NT2/D1 (cell line): ENCODE measurements at regions not wholly inside any gene's neighbourhood (a gene's known extent, or its start where the extent isn't known, plus 50 kb on each side); places are given as distances from the start of the nearest gene placed in this dataset.

Experiments
- SUZ12 ChIP-seq: IDR thresholded peaks from 2 replicates; pipeline ENCODE4 v1.6.1; 2011; ENCODE audit not compliant: insufficient read length, insufficient read depth; ENCODE audit errors: extremely low read depth
- YY1 ChIP-seq: IDR thresholded peaks from 2 replicates; pipeline ENCODE4 v1.6.1; 2011; ENCODE audit not compliant: insufficient read length, insufficient read depth
- ZNF274 ChIP-seq: IDR thresholded peaks from 2 replicates; pipeline ENCODE4 v1.6.1; 2011; ENCODE audit warnings: mild to moderate bottlenecking, low read depth, low read length

GRCh38 chr7:130853503-130854279 lies 119.7 kb upstream of the KLF14 start:
- TF ChIP-seq YY1 (no peak), ZNF274 (no peak), SUZ12 (no peak)
